ENCODE measurements at regions not wholly inside any gene's neighbourhood (a gene's known extent, or its start where the extent isn't known, plus 50 kb on each side); places are given as distances from the start of the nearest gene placed in this dataset.

DNA sequence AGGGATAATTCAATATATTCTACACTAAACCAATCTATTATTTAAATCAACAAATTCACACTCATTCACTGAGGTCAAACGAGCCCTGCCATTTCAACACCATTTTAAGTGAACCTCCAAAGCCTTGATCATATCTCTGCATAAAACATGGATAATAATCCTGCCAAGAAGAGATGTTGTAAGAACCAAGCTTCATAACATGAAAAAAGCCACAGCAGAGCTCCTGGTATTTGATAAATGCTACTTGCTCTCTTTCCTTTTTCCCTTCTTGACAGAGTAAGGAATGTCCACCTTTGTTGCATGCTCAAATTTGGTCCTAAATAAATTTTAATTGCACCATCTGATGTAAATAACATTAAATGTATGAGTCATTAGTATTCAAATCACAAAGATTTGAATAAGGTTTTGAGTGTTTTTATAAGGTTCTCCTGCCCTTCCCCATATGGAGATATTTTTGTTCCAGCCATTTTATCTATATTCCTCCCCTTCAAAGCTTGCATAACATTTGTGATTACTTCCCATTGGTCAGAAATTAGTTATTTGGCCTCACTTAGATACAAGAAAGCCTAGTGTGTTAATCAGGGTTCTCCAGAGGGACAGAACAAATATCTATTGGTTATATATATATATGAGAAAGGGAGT, 318.8 kb downstream of the RND3 start:
- no peak overlapping the region for H3K4me3 Mint-ChIP-seq
- peaks cover 12% of the 10 kb centered on the region for H3K9me3 Mint-ChIP-seq
- no peaks in the 10 kb centered on the region for H3K36me3 Mint-ChIP-seq
- no peaks in the 10 kb centered on the region for H3K4me1 Mint-ChIP-seq
- no peak overlapping the region for H3K27ac Mint-ChIP-seq
- DNase-seq: no peak
- CTCF ChIA-PET: no interaction called here
- no peaks in the 10 kb centered on the region for H3K27me3 Mint-ChIP-seq

DNA sequence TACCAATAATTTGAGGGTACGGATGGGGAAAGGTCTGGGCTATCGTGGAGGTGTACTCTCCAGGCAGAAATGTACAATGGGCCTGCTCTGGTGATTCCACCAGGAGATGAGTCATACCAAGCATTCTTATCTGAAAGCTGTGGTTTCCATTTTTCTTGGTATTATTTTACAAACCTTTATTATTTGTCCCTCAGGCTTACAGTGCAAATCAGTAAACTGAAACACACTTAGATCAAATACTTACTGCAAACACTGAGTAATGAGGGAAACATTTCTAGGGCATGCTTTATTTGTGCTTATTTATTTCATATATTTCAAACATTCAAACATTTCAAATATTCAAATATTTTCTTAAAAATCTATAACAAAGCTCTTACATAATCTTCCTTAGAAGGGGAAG, 319.8 kb downstream of the RND3 start:
- H3K4me3 Mint-ChIP-seq: no peak overlapping the region
- H3K4me1 Mint-ChIP-seq: no peaks in the 10 kb centered on the region
- peaks cover 12% of the 10 kb centered on the region for H3K9me3 Mint-ChIP-seq
- H3K36me3 Mint-ChIP-seq: no peaks in the 10 kb centered on the region
- no peak for DNase-seq
- no peak overlapping the region for H3K27ac Mint-ChIP-seq
- no peaks in the 10 kb centered on the region for H3K27me3 Mint-ChIP-seq
- CTCF ChIA-PET: no interaction called here

DNA sequence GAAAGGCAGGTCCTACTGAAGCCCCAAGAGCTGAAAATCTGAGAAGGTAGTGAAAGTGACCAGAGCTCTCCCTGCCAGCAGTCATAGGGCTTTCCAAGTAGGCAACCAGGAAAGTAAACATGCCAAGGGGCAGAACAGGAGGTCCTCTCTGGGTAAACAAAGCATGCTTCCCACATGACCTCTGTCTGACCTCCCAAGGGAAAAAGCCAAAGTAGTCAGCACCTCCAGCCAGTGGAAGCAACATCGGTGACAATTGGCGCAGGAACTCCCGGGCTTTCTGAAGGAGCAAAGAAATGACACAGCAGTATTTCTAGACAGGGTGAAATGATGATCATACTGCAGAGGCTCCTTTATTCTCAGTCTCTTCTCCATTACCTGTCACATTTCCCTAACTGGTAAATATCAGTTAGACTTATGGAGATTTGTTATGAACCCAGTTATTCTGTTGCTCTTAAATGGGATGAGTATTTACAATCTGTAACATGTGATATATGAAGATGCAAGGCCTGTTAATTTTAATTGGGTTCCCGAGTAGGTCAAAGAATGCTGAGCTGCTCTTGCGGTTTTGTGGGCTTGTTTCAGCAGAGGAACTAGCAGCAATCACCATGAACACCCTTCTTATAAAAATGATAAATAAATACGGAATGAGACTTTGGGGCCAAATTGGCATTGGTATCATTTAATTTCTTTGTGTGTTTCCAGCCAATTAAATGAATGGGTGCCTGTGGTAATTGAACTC, 321.0 kb downstream of the RND3 start:
- no peaks in the 10 kb centered on the region for H3K4me1 Mint-ChIP-seq
- no peaks in the 10 kb centered on the region for H3K27me3 Mint-ChIP-seq
- no peak overlapping the region for H3K4me3 Mint-ChIP-seq
- no peaks in the 10 kb centered on the region for H3K36me3 Mint-ChIP-seq
- CTCF ChIA-PET: no interaction called here
- peaks cover 8% of the 10 kb centered on the region for H3K9me3 Mint-ChIP-seq
- no peak for DNase-seq
- no peak overlapping the region for H3K27ac Mint-ChIP-seq

DNA sequence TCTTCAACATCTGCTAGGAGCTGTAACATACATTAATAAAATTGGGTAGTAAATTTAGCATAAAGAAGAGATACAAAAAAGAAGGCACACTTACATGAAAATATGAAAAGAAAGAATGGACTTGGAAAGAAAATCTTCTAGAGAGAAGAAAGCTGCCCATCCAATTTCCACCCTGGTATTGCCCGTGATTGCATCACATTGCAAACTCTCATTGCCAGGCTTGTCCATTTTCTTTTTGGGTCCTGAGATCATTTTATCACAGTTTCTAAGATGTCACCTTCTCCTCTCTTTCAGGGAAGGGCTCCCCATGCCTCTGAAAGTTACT, 321.5 kb downstream of the RND3 start:
- H3K36me3 Mint-ChIP-seq: no peaks in the 10 kb centered on the region
- H3K4me1 Mint-ChIP-seq: no peaks in the 10 kb centered on the region
- no peak overlapping the region for H3K4me3 Mint-ChIP-seq
- DNase-seq: no peak
- H3K27me3 Mint-ChIP-seq: no peaks in the 10 kb centered on the region
- H3K27ac Mint-ChIP-seq: no peak overlapping the region
- CTCF ChIA-PET: no interaction called here
- peaks cover 8% of the 10 kb centered on the region for H3K9me3 Mint-ChIP-seq

DNA sequence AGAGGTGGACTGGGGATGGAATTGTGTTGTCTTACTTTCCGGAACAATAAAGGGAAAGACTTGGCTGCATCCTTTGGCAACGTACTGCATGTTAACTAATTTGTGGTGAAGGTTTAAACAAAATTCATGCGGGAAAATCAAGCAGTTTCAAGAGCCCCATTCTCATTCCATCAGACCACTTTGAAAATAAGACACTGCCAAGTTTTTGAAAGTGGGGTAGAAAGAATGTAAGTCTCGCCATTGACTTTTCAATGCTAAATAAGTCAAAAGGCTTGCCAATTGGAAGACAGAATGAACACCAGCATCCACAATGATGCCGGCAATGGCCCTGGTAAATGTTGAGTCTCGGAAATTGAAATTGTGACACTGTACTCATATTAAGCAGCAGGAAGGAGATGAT, 322.0 kb downstream of the RND3 start:
- Mint-ChIP-seq H3K4me3 (no peak overlapping the region), H3K36me3 (no peaks in the 10 kb centered on the region), H3K9me3 (peaks cover 4% of the 10 kb centered on the region), H3K27me3 (no peaks in the 10 kb centered on the region), H3K4me1 (no peaks in the 10 kb centered on the region), H3K27ac (no peak overlapping the region)
- CTCF ChIA-PET: no interaction called here
- no peak for DNase-seq

DNA sequence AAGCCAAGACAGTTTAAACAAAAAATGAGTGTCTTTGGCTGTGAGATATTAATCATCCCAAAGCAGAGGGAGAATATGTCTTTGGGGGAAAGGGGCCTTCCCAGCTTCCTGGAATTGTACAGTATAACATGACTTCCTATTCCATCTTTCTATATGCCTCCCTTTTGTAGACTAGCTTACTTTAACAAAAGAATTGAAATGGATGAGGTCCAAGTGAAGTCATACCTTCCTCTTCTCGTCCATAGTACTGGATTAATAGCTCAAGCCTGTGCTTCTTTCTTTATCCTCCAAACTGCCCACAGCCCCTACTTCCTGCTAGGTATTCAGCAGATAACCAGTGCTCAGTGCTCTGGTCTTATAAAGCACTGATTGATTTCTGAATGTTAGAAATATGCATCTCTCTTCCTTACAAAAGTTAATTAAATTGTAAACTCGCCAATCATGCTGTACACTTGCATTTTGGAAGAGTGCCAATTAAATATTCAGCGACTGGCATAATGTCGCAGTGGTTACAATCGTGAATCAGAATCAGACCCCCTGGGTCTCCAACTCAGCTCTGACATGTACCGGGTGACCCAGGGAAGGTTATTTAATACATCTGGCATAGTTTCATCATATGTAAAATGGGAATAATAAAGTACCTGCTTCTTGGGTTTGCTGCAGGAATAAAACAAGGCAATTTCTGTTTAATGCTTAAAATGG, 325.1 kb downstream of the RND3 start:
- no peak overlapping the region for H3K27ac Mint-ChIP-seq

DNA sequence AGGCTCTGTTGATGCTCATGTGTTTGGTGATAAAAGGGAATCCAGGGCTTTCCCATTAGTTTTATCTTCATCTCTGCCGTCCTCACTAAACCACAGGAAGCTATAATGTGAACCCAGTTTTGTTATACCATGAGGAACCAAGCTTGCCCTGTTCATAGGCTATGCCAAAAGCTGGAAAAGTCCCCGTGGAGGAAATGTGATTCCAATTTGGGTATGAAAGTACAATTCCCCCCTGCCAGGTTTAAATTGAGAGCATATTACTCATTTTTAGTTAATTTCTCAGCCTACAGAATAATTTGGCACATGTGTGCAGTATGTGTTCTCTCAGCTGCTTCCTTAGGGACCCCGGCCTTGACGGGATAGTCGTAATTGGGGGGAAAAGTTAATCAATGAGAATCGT, 327.4 kb downstream of the RND3 start:
- Mint-ChIP-seq H3K9me3 (no peaks in the 10 kb centered on the region), H3K4me3 (no peak overlapping the region), H3K27me3 (no peaks in the 10 kb centered on the region), H3K27ac (no peak overlapping the region), H3K36me3 (no peaks in the 10 kb centered on the region), H3K4me1 (no peaks in the 10 kb centered on the region)
- CTCF ChIA-PET: no interaction called here
- DNase-seq: no peak

More for the DNA sequence above, 325.1 kb downstream of the RND3 start:
- Mint-ChIP-seq H3K4me3 (no peak overlapping the region), H3K9me3 (no peaks in the 10 kb centered on the region), H3K27me3 (no peaks in the 10 kb centered on the region), H3K4me1 (no peaks in the 10 kb centered on the region), H3K36me3 (no peaks in the 10 kb centered on the region)
- no peak for DNase-seq
- CTCF ChIA-PET: no interaction called here

DNA sequence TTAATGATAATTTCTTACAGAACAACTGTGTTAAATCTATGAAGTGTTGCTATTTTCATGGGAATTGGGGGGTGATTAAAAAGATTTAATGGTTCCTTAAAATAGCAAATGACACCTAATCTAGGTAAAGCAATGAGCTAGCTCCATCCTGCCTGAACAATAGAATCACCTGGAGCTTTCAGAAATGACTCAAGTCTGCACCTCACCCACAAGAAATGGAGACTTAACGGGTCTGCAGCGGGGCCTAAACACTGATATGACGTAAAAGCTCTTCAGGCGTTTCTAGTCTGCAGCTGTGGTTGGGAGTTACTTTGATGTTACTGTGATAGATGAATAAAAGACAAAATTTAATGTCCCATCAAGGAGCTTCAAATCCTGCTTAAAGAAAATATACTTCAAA, 328.2 kb downstream of the RND3 start:
- H3K4me1 Mint-ChIP-seq: no peaks in the 10 kb centered on the region
- no peaks in the 10 kb centered on the region for H3K36me3 Mint-ChIP-seq
- H3K27ac Mint-ChIP-seq: no peak overlapping the region
- H3K4me3 Mint-ChIP-seq: no peak overlapping the region
- no peaks in the 10 kb centered on the region for H3K27me3 Mint-ChIP-seq
- H3K9me3 Mint-ChIP-seq: no peaks in the 10 kb centered on the region
- no peak for DNase-seq
- CTCF ChIA-PET: no interaction called here

DNA sequence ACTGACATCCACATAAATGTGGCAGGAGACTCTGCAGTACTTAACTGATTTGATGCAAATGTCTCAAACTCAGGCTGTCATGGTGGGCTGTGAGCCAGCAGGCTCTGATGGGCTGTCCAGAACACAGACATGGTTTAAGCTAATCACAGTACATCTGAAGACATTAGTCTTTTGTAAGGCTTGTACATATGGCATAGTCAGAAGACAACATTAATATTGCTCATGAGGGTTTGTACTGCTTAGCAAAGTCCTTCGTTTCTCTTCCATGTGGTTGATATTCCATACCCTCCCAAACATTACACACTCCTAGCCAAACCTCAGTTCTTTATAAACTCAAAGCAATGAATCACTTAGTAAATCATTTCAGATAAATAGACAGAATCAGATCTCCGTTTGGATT, 330.6 kb downstream of the RND3 start:
- no peak overlapping the region for H3K27ac Mint-ChIP-seq
- CTCF ChIA-PET: no interaction called here
- H3K9me3 Mint-ChIP-seq: no peaks in the 10 kb centered on the region
- no peak overlapping the region for H3K4me3 Mint-ChIP-seq
- no peaks in the 10 kb centered on the region for H3K4me1 Mint-ChIP-seq
- no peaks in the 10 kb centered on the region for H3K36me3 Mint-ChIP-seq
- no peaks in the 10 kb centered on the region for H3K27me3 Mint-ChIP-seq
- no peak for DNase-seq

DNA sequence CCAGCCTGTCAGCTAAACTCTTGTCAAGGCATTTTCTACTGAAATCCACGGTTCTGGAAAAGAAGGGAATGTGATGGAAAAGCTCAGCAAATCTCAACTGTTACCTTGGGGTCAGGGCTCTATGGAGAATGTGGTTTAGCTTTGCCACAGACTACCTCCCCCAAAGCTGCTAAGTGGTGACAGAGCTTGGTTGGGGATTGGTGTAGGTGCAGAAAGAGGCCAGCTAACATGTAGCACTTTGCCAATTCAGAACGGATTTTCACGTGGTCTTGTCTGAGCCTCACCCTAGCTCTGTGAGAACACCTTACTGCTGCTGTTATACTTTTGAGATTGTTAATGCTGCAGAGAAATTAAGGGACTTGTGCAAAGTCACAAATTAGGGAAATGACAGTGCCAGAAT, 331.1 kb downstream of the RND3 start:
- no peak overlapping the region for H3K4me3 Mint-ChIP-seq
- H3K4me1 Mint-ChIP-seq: no peaks in the 10 kb centered on the region
- no peaks in the 10 kb centered on the region for H3K9me3 Mint-ChIP-seq
- DNase-seq: no peak
- no peaks in the 10 kb centered on the region for H3K27me3 Mint-ChIP-seq
- no peak overlapping the region for H3K27ac Mint-ChIP-seq
- CTCF ChIA-PET: no interaction called here
- no peaks in the 10 kb centered on the region for H3K36me3 Mint-ChIP-seq

DNA sequence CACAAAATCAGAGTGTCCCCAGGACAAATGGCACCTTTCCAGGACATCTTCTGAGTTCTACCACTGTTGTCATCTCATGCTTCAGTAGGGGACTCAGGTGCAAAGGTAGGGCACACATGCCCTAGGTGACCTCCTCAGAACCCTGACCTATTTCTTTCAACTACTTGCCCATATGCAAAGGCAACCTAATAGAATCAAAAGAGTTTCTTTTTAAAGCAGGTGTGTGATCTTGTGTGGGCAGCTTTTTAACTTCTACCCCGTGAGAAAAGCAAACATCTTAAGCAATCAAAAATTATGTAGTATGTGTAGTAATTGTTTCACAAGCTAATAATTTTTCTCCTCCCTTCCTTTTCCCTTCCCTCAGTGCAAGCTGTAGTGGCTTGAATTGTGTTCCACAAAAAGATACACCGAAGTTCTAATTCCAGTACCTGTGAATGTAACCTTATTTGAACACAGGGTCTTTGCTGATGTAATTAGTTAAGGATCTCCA, 333.1 kb downstream of the RND3 start:
- Mint-ChIP-seq H3K36me3 (no peaks in the 10 kb centered on the region), H3K9me3 (no peaks in the 10 kb centered on the region), H3K27me3 (no peaks in the 10 kb centered on the region), H3K4me3 (no peak overlapping the region), H3K27ac (no peak overlapping the region), H3K4me1 (no peaks in the 10 kb centered on the region)
- CTCF ChIA-PET: interaction anchor here (0.9 kb wide), 1 partner anchor 23 kb away, joined by 3 read pairs; no protein-coding TSS in a partner anchor
- DNase-seq: no peak

DNA sequence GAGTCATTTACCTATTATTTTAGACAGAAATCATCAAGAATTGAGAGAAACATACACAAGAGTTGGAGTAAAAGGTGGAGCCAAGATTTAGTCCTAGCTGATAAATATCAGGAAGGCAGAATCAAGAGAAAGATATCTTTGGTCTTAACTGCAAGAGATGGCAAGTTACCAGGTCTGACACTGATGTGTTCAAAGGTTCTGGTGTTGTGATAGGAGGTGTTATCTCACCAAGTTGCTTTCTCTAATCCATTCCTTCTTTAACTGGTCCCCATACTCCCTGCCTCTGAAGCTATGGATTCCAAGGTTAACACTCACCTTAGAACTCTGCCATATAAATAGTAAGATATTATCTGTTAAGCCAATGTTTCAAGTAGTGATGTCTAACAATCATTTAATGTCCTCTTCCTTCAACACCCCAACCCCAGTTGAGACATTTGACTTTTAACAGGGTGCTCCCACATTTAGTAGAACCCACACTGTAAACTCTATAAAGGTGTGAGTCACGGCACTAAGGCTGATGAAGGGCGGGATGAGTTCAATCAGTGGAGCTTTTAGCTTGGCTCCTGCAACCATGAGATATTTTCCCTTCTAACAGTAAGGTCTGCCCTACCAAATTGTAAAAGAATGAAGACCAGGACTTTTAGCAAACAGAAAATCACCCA, 333.7 kb downstream of the RND3 start:
- CTCF ChIA-PET: no interaction called here
- no peaks in the 10 kb centered on the region for H3K4me1 Mint-ChIP-seq
- no peaks in the 10 kb centered on the region for H3K27me3 Mint-ChIP-seq
- H3K4me3 Mint-ChIP-seq: no peak overlapping the region
- H3K27ac Mint-ChIP-seq: no peak overlapping the region
- no peaks in the 10 kb centered on the region for H3K36me3 Mint-ChIP-seq
- H3K9me3 Mint-ChIP-seq: peaks cover 2% of the 10 kb centered on the region
- no peak for DNase-seq

DNA sequence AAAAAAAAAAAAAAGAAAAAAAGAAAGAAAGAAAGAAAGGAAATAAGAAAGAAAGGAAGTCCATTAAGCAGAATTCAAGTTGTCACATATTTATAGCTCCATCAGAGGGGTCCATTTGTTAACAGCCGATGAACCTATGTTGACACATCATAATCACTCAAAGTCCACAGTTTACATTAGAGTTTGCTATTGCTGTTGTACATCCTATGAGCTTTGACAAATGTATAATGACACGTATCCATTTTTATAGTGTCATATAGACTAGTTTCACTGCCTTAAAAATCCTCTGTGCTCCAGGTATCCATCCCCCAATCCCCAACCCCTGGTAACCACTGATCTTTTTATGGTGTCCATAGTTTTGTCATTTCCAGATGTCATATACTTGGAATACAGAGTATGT, 335.2 kb downstream of the RND3 start:
- Mint-ChIP-seq H3K27ac (no peak overlapping the region), H3K36me3 (no peaks in the 10 kb centered on the region), H3K9me3 (peaks cover 4% of the 10 kb centered on the region), H3K27me3 (no peaks in the 10 kb centered on the region), H3K4me1 (no peaks in the 10 kb centered on the region), H3K4me3 (no peak overlapping the region)
- DNase-seq: no peak
- CTCF ChIA-PET: no interaction called here

DNA sequence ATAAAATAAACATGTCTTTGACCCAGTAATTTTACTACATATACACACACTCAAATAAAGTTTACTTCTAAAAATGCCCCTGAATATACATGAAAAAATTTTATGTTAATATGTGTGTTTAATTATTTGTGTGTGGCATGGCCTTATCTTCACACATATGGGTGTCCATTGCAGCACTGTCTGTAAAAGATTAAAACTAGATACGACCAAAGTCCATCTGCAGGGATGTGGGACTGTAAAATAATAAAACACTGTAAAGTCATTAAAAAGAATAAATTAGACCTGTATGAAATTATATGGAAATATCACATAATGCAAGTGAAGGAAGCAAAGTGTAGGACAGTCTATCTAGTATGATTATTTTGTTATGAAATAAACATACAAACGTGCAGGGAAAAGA, 337.3 kb downstream of the RND3 start:
- no peak for DNase-seq
- Mint-ChIP-seq H3K36me3 (no peaks in the 10 kb centered on the region), H3K27me3 (no peaks in the 10 kb centered on the region), H3K4me1 (no peaks in the 10 kb centered on the region), H3K4me3 (no peak overlapping the region), H3K27ac (no peak overlapping the region), H3K9me3 (peaks cover 17% of the 10 kb centered on the region)
- CTCF ChIA-PET: no interaction called here

Data from activated naive CD4-positive, alpha-beta T cell treated with anti-CD3 and anti-CD28 coated beads, Interleukin-2, amount 10 ng/mL, durations not matched to agents 7 days and 5 days (primary cell).